CD4-positive, alpha-beta T cell treated with Interleukin-17A for 4 hours (primary cell): ENCODE measurements at regions not wholly inside any gene's neighbourhood (a gene's known extent, or its start where the extent isn't known, plus 50 kb on each side); places are given as distances from the start of the nearest gene placed in this dataset.
"Not testable (repeated sequence)": the region's sequence is repeated elsewhere in the genome, so short reads cannot be mapped to it uniquely, and the experiment has no call there.

ENCODE experiments used
- DNase-seq: peaks from one replicate; pipeline ENCODE4 v3.0.0-alpha.2; 2020; ENCODE audit warnings: mixed read lengths

DNA sequence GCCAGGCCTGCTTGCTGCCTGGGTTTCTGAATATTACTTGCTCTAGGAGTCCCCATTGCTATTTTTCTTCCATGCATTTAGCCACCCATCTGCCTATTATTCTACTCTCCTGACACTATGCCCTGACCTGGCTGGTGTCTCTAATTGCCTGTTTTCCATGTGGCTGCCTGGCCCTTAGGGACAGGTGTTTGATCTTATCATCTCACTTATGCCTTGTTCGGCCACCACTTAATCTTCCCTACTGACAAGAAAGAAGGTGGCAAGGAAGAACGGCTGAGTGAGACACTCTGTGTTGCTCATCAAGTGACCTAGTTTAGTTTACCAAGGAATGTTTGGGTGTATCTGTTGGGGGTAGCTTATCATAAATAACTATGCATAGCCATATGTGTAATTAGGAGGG lies 50.4 kb upstream of the RAPH1 start:
- DNase-seq = no peak

- DNase-seq = no peak
Measured at GRCh38 chr2:203586206-203586605, 51.1 kb upstream of the RAPH1 start.

GRCh38 chr2:203586696-203587095 lies 51.6 kb upstream of the RAPH1 start:
- no peak for DNase-seq

DNA sequence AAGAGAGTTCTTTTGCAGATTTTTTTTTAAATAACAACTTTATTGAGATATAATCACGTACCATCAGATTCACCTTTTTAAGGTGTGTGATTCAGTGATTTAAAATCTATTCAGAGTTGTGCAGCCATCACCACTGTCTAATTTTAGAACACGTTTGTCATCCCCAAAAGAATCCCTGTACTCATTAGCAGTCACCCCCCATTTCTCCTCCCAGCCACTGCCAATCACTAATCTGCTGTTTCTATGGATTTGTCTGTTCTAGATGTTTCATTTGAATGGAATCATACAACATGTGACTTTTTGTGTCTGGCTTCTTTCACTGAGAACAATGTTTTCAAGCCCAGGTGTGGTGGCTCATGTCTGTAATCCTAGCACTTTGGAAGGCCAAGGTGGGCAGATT lies 55.4 kb upstream of the RAPH1 start:
- DNase-seq = no peak

DNA sequence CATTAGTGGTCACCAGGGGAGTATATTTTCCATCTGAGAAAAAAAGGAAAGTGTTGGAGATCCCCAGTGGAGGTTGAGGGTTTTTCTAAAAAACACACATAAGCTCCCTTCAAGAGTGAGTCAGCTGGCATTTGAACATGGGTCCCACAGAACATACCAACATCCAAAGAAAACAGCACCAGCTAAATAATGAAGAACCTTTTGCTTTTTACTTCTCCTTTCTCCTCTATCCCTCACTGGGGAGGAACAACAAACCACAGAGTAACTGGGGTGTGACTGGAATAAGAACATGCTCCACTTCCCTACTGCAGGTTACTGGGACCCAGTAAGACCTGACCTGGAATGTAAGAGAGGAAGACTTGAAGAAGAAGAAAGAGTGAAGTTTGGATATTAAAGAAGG lies 56.5 kb upstream of the RAPH1 start:
- no peak for DNase-seq

DNA sequence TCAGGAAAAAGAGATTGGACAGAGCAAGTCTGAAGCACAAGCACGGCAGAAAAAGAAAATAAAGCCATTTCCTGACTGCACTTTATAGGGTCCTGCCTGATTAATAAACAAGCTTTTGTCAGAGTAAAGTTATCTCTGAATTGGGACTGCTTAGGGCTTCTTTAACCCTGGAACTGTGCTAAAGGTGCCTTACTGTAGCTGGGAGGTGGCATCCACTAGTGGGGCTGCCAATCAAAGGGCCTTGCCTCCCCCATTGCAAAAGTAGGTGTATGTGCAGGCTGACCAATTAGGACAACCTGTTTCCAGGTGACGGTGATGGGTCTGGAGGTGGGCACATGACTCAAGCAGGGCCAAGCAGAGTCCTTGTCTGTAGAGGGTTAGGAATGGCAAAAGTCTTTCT lies 57.4 kb upstream of the RAPH1 start:
- no peak for DNase-seq

DNA sequence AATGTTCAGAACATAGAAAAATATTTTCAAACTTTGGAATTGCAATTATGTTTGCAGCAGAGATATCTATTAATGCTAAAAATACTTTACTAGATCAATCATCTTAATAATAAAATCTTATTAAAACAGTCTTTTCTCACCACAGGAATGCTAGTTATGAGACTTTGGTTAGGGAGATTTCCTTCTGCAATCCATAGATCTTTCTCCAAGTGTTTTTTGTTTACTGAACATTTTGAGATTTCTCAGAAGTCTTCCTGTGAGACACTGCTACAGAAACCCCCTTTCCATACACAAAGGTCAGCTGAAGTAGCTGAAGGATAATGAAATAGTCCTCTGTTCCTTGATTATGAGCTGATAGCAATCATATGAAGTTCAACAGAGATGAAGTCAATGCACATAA lies 59.4 kb upstream of the RAPH1 start:
- no peak for DNase-seq

DNA sequence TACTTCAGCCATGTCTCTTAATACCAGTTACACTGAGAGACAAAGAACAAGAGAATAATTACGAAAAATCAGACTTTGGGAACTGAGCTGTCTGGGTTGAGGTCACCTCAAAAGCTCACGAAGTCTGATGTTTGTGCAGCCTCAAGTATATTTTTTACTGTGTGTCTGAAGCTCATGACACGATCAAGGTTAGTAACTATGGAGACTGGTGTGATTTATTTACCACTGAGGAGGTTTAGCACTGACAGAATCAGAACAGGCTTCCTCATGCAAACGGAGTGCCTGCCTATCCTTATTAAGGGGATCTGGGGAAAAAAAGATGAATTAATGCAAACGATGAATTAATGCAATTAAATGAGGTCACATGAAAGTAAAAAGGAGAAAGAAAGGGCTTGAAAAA lies 61.1 kb upstream of the RAPH1 start:
- DNase-seq = no peak

DNA sequence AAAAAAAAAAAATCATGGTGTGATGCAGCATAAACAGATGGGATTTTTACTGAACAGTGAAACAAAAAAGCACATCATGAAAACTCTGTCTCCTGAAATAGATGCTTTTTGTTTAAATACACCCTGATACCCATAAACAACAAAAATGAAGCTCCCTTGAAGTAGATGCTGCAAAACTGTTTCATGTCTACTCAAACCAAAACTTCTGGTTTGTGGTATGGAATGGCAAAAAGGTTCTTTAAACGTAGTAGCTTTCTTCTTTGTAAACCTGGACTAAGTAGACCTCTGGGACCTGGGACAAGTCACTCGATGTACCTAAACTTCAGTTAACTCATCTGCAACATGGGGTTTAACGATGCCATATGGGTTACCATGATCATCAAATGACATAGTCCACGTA lies 64.4 kb upstream of the RAPH1 start:
- no peak for DNase-seq

GRCh38 chr2:203600286-203600685 lies 65.2 kb upstream of the RAPH1 start:
- no peak for DNase-seq

DNA sequence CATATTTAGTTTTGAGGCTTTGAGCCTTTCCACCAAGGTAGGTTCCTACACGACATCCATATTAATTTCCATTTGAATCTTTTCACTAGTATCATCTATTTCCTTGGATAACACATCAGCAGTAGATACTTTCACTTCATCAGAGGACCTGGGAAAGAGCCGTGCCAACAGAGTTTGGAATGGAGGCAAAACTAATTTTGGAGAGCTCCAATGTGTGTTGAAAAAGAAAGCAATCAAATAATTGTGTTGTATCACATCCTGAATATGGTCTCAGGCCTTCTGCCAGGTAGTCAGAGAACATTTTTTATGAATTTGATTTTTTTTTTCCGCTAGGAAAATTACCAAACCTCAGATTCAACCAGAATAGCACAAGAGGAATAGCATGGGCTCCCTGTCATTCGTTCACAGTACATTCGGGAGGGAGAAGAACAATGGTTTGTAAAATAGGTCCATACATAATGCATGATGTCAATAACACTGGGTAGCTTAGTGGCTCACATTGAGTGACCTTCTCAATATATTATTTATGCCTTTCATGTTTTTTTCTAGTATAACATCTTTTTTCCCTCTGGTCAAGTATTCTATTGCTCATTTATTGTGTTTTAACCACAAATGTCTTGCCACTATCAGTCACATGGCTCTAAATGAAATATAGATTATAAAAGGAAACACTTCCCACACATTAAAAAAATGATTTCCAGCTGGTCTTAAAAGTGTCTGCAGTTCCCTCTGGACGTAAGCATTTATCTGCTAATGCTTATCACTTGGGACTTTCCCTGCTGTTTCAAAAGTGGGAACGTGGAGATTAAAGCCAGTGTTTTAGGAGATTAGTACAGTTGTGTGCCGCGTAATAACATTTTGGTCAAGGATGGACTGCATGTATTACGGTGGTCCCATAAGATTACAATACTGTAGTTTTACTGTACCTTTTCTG lies 68.6 kb upstream of the RAPH1 start:
- no peak for DNase-seq

DNA sequence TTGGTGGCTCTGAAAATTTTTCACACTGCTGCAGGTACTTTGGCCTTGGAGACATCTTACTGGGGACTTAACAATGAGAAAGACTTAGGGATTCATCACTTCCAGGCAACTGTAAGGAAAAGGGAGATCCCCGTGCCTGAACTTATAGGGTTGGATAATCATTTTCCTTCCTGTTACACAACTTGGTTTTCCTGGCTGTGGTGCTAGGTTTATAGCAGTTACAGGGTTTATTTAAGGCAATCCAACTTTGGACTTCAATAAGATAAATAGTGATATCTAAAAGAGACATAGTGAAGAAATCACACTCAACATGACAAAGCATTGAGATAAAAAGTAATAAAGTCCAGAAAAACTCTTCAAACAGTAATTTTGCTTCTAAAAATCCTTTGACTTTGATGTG lies 70.2 kb upstream of the RAPH1 start:
- DNase-seq = no peak

DNA sequence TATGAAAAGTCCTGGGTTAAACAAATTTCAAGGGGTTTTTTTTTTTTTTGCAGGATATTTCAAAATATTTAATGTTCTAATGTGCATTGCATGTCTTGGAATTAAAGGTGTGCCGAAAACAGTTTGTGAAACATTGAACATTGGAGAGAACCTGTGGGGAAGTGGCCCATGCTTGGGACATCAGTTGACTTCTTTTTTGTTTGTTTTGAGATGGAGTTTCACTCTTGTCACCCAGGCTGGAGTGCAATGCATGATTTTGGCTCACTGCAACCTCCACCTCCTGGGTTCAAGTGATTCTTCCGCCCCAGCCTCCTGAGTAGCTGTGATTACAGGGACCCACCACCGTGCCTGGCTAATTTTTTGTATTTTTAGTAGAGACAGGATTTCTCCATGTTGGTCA lies 71.0 kb upstream of the RAPH1 start:
- no peak for DNase-seq

- DNase-seq = no peak
Measured at GRCh38 chr2:203610558-203610957, 75.5 kb upstream of the RAPH1 start.

GRCh38 chr2:203612246-203612645 lies 77.1 kb upstream of the RAPH1 start:
- no peak for DNase-seq

DNA sequence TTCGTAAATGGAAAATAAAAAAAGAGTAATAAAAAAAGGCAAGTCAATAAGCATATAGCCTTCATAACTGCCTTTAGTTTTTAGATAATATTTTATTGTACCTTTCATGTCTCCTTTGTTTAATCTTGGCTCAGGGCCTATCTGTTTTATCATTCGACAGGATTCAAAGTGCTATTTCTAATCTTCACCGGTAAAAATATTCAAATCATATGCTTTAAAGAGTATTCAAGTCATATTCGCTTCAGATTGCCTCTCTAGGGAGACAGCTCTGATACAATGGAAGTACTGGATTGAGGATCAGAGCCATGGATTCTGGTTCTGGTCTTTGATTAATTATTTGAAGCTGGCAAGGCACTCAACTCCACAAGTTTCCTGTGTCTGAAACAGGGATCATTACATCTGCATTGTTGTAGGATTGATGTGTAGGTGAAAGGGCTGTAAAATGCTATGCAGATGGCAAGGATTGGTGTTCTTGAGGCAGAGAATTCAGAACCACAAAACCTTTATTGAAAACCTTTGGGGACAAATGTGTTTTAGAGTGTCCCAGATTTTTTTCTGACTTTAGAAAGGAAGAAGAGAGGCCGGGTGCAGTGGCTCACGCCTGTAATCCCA lies 84.3 kb upstream of the RAPH1 start:
- no peak for DNase-seq

GRCh38 chr2:203621981-203622515 lies 84.4 kb upstream of the CD28 start:
- DNase-seq = no peak

- no peak for DNase-seq
Measured at GRCh38 chr2:203623096-203623495, 83.3 kb upstream of the CD28 start.

GRCh38 chr2:203623661-203624060 lies 82.8 kb upstream of the CD28 start:
- DNase-seq = no peak

GRCh38 chr2:203625701-203626100 lies 80.7 kb upstream of the CD28 start:
- no peak for DNase-seq

DNA sequence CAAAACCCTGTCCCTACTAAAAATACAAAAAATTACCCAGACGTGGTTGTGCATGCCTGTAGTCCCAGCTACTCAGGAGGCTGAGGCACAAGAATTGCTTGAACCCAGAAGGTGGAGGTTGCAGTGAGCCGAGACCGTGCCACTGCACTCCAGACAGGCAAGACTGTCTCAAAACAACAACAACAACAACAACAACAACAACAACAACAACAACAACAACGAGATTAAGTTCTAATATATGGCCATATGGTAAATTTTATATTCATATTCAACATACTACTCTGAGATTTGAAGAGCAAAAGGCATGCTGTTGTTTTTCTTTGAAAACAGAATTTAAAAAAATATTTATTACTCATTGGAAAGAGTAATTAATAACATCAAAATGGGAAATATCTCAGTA lies 80.2 kb upstream of the CD28 start:
- DNase-seq = not testable (repeated sequence)

DNA sequence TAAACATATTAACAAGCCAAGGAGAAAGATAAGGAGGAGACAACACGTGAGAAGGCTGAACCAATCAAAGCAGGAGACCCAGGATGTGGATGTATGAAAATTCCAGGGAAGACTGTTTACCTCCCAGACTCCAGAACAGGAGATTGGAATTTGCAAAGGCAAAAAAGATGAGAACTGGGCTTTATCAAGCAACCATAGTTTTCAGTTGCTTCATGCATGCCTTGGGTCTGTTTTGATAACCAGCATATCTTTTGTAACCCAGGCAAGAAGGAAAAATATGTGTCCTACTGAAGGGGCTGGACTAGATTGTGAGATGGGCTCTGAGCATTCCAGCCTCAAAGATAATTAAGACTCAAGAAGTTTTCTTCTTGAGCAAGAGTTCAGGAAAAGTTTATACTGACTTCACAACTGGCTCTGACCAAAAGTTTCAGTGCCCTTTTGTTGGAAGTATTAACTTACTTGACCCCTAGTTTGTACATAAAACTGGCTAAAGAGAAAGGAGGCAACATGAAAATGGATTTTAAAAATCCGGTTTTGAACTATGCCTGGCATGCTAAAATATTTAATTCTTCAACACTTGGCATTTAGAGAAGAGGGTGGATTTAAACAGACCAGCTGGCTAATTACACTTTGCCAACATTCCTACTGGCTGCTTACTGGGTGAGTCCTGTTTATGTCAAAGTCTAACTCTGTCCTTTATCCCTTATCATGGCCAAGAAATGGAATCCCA lies 79.3 kb upstream of the CD28 start:
- DNase-seq = no peak

DNA sequence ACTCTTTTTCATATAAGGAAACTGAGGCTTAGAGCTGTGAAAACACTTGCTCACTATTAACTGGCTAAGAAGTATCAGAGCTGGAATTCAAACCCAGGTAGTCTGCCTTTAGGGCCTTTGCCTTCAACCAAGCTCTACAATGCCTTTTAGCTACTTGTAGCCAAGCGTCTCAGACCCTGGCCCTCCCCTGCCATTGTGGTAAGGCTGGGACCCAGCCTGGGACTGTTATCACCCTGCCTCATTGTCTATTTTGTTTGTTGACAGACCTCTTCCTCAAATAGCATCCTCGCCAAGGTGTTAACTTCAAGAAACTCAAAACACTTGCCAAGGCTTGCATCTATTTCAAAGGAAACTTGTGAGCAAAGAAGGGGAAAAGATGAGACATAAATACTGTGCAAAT lies 76.7 kb upstream of the CD28 start:
- no peak for DNase-seq
